ENCODE measurements at regions not wholly inside any gene's neighbourhood (a gene's known extent, or its start where the extent isn't known, plus 50 kb on each side); places are given as distances from the start of the nearest gene placed in this dataset.

DNA sequence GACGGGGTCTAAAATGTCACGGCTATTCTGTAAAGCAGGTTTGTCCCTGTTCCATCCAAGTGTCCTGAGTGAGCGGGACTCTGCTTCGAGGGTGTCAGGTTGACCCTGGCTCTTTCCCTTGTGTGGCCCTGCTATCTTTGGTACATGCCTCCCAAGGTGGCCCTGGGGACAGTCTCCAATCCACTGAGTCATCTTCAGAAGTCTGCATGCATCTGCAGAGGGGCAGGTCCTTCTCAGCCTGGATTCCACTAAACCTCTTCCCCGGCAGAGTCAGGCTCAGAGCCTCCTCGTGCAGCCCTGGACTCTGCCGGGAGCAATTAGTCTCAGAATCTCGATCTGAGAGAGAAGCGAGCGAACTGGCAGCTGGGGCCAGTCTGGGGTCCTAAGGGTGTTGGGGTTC lies 50.1 kb upstream of the KCNJ15 start:
- no peak for DNase-seq
